Cardiac muscle cell (in vitro differentiated cells and primary cell): ENCODE measurements at regions not wholly inside any gene's neighbourhood (a gene's known extent, or its start where the extent isn't known, plus 50 kb on each side); places are given as distances from the start of the nearest gene placed in this dataset.

Experiments used
- DNase-seq, 2 donors: peaks; one replicate each; pipeline versions ENCODE4 v3.0.0 to v3.0.0-alpha.2; 2010 to 2017; ENCODE audit warnings: low read depth in 1 of 2, low spot score in 1 of 2
- H3K27ac ChIP-seq: fragments of 200-600 bp; sonication (generic); 2 replicates; pipeline ENCODE4 v1.5.1; 2016
- H3K27me3 ChIP-seq: fragments of 200-600 bp; sonication (generic); 2 replicates; pipeline ENCODE4 v1.6.0; 2016; ENCODE audit warnings: control low read depth
- H3K36me3 ChIP-seq: fragments of 200-600 bp; sonication (generic); 2 replicates; pipeline ENCODE4 v1.5.1; 2016; ENCODE audit warnings: control low read depth
- H3K4me1 ChIP-seq: fragments of 200-600 bp; sonication (generic); 2 replicates; pipeline ENCODE4 v1.8.1; 2017; ENCODE audit warnings: low read depth, mild to moderate bottlenecking, mixed run types
- H3K4me3 ChIP-seq: fragments of 200-600 bp; sonication (generic); 2 replicates; pipeline ENCODE4 v1.5.1; 2016; ENCODE audit warnings: mild to moderate bottlenecking
- H3K9me3 ChIP-seq: fragments of 200-600 bp; sonication (generic); 2 replicates; pipeline ENCODE4 v1.5.1; 2017; ENCODE audit warnings: low read depth, mild to moderate bottlenecking, control low read depth
- TF ChIP-seq, protein P1 (sequence below): IDR thresholded peaks from 2 replicates; pipeline ENCODE4 v1.5.1; 2012; ENCODE audit warnings: low read depth, mild to moderate bottlenecking, low read length

GRCh38 chr2:190785334-190785733, 95.3 kb upstream of the GLS start:
- Histone ChIP-seq H3K9me3 (no peaks in the 10 kb centered on the region), H3K4me3 (no peak overlapping the region), H3K27ac (no peak overlapping the region), H3K36me3 (no peaks in the 10 kb centered on the region), H3K4me1 (no peaks in the 10 kb centered on the region), H3K27me3 (no peaks in the 10 kb centered on the region)
- no peak for DNase-seq
- TF ChIP-seq, protein P1, sequence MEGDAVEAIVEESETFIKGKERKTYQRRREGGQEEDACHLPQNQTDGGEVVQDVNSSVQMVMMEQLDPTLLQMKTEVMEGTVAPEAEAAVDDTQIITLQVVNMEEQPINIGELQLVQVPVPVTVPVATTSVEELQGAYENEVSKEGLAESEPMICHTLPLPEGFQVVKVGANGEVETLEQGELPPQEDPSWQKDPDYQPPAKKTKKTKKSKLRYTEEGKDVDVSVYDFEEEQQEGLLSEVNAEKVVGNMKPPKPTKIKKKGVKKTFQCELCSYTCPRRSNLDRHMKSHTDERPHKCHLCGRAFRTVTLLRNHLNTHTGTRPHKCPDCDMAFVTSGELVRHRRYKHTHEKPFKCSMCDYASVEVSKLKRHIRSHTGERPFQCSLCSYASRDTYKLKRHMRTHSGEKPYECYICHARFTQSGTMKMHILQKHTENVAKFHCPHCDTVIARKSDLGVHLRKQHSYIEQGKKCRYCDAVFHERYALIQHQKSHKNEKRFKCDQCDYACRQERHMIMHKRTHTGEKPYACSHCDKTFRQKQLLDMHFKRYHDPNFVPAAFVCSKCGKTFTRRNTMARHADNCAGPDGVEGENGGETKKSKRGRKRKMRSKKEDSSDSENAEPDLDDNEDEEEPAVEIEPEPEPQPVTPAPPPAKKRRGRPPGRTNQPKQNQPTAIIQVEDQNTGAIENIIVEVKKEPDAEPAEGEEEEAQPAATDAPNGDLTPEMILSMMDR = no peak

- H3K27me3 ChIP-seq = no peaks in the 10 kb centered on the region
- TF ChIP-seq, protein P1 = no peak
- no peak overlapping the region for H3K27ac ChIP-seq
- DNase-seq = no peak
- no peaks in the 10 kb centered on the region for H3K9me3 ChIP-seq
- no peaks in the 10 kb centered on the region for H3K36me3 ChIP-seq
- peaks cover 11% of the 10 kb centered on the region for H3K4me1 ChIP-seq
- H3K4me3 ChIP-seq = no peak overlapping the region
Observed at GRCh38 chr2:190786404-190787166, 94.0 kb upstream of the GLS start.

DNA sequence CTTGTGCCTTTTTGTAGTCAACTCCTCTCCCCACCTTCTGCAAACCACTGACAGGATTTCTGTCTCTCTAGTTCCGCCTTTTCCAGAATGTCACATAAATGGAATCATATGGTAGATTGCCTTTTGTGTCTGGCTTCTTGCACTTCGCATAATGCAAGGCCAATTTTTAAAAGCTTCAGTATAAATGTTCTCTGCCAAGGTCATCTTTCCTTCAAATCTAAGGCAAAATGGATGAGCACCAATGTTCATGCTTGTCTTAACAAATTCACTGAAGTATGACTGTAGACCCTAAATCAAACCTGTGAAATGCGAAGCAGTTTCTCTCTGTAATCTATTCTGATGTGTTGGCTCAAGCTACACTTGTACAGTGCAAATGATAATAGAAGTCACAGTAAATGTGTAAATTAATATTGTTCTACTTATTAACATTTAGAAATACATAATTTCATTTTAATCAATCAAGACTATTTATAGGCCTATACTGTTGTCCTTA, 92.8 kb upstream of the GLS start:
- no peaks in the 10 kb centered on the region for H3K9me3 ChIP-seq
- H3K27me3 ChIP-seq = no peaks in the 10 kb centered on the region
- TF ChIP-seq, protein P1 = no peak
- no peak overlapping the region for H3K27ac ChIP-seq
- H3K4me1 ChIP-seq = peaks cover 15% of the 10 kb centered on the region
- DNase-seq = no peak
- no peaks in the 10 kb centered on the region for H3K36me3 ChIP-seq
- no peak overlapping the region for H3K4me3 ChIP-seq

DNA sequence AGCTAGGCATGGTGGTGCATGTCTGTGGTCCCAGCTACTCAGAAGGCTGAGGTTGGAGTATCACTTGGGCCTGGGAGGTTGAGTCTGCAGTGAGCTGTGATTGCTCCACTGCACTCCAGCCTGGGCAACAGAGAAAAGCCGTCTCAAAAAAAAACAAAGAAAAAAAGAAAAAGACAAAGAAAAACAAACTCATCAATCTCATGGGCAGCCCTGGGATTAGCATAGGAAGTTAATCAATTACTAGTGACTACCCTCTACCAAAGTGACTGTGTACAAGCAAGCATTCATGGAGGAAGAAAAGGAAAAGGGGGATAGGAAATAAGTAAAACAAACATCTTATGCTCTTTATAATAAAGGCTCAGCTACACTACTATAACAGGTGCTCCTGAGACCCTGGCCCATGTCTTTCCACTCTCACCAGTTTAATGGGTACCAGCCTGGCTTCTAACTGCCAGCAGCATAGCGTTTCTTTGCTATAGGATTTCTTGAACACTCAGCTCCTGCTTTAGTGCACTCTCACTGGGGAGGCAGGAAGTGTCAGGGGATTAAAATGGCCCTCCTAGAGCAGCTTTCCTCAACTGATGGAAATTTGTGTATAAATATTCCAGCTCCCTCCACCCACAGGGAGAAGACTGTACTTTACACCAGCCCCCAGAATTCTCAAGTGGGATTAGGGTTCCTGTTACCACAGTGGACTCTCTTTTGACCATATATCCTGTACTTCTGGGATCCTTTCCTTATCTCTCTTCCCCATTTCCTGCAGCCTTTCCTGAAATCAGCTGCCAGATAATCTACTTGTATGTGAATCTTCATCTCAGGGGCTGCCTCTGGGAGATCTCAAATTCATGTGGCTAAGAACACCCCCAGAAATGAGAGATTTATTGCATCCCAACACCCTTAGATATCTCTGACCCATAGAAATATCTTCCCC, 91.3 kb upstream of the GLS start:
- peaks cover 15% of the 10 kb centered on the region for H3K4me1 ChIP-seq
- no peaks in the 10 kb centered on the region for H3K9me3 ChIP-seq
- DNase-seq = no peak
- no peaks in the 10 kb centered on the region for H3K27me3 ChIP-seq
- H3K36me3 ChIP-seq = no peaks in the 10 kb centered on the region
- TF ChIP-seq, protein P1 = no peak
- no peak overlapping the region for H3K27ac ChIP-seq
- H3K4me3 ChIP-seq = no peak overlapping the region

DNA sequence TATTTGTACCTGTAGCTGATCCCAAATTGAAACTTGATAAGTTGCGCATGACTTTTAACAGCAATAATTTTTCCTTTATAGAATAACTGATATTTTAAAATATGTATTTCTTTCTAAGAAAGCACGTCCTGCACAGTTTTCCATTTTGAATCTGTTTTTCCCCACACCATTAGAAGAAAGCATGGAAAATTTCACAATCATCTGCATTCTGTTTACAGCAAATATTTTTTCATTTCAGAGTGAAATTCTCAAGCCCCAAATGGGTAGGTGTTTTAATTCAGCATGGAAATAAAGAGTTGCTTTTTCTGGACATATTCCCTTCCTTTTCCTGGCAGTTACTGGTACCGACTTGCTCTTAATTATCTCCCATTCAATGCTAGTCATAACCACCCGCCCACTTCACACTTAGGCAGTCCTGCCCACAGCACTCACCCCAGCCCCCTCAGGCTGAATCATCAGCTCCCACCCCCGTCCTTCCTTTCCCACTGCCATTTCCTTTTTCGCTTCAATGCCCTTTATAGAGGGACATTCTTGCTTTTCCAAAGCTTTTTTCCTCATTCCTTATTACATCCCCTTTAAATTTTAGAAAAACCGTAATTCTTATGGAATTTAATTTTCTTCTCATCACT, 89.2 kb upstream of the GLS start:
- TF ChIP-seq, protein P1 = no peak
- Histone ChIP-seq H3K9me3 (no peaks in the 10 kb centered on the region), H3K36me3 (no peaks in the 10 kb centered on the region), H3K4me1 (peaks cover 15% of the 10 kb centered on the region), H3K27ac (no peak overlapping the region), H3K4me3 (no peak overlapping the region), H3K27me3 (no peaks in the 10 kb centered on the region)
- peak in 1 of 2 donors; percentile 86 for DNase-seq
